ENCODE measurements at regions not wholly inside any gene's neighbourhood (a gene's known extent, or its start where the extent isn't known, plus 50 kb on each side); places are given as distances from the start of the nearest gene placed in this dataset.

DNA sequence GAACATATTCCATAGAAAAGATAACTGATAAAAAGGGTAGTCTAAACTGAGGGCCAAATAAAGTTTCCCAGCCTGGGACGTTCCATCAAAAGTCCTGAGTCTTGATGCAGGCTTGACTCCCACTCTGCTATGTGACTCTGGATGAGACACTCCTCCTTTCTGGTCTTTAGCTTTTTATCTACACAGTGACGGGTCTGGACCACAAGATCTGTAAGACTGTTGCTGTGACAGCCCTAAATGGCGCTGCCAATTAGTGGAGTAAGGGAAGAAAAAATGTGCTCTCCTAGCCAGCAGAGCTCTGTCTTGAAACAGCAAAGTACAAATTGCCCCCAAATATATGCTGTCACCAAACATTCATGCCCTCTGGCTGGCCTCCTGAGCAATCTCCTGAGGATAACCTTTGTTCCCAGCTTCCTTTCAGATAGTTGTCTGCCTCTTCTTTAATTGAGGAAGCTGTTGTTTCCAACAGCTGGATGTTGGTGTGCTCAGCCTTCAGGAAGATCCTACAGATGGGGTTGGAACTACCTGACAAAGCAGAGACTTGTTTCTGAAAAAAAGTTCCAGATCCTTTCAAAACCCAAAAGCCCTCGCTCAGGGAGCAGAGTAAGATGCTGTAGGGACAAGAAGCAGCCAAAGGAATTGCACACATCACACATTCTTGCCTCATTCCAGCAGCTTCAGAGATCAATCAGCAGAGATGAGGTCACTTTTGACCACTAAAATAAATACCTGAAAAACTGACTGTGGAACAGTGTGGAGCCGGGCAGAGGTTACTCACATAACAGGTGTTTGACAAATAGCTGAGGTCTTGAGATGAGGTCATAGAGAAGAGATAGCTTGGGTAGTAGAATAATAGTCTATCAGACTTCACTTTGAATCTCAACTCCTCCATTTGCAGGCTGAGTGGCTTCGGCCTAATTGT is 383.4 kb upstream of the FGF13 start:
- FAIRE-seq (no peak), ATAC-seq (no peak), DNase-seq (ENCODE audit: extremely low read depth in 1 of 4, low spot score in 3 of 4) (no peak)
- in situ Hi-C loops (cut with MboI): no loop called here
- H3K79me2 ChIP-seq (ENCODE audit: control insufficient read depth, insufficient read depth, low read length): no peaks in the 10 kb centered on the region
- H4K20me1 ChIP-seq (replicated peaks; ENCODE audit: control insufficient read depth, insufficient read depth, low read length): no peaks in the 10 kb centered on the region
- H3K9me1 ChIP-seq (ENCODE audit: control insufficient read depth, insufficient read depth, low read length): no peaks in the 10 kb centered on the region
- no peak overlapping the region for H3K9ac ChIP-seq (ENCODE audit: insufficient read depth in 1 of 2, low read depth in 2 of 2, low read length in 2 of 2)
- no peak overlapping the region for H2AFZ ChIP-seq (ENCODE audit: low read depth, low read length)
- BruUV-seq (replicated peaks): no TSS peak
- intact Hi-C loops (cut with micrococcal nuclease): no loop called here
- H3K4me1 ChIP-seq (replicated peaks in 1 of 2; ENCODE audit: control insufficient read depth in 2 of 2, insufficient read depth in 2 of 2, low read length in 2 of 2): no peaks in the 10 kb centered on the region
- WGBS (ENCODE audit: insufficient coverage, low coverage, missing lambda C conversion rate): 19% methylated on average over 6 of the region's 6 CpGs
- ChIA-PET CTCF (ENCODE audit: low intra/inter-chr PET ratio) (no interaction called here), POLR2A (interaction anchor here (0.5 to 1.1 kb wide), 2 partner anchors 19 to 824 kb away, joined by 4 read pairs; no protein-coding TSS in a partner anchor)
- H3K27me3 ChIP-seq (ENCODE audit: control insufficient read depth in 2 of 2, insufficient read depth in 2 of 2, low read length in 2 of 2): no peaks in the 10 kb centered on the region
- H3K9me3 ChIP-seq (replicated peaks; ENCODE audit: control insufficient read depth, insufficient read depth, low read depth, low read length): no peaks in the 10 kb centered on the region
- no peak overlapping the region for H3K27ac ChIP-seq (ENCODE audit: extremely low read depth, low read depth, low read length)
- H3K36me3 ChIP-seq (ENCODE audit: control insufficient read depth, insufficient read depth, low read length): no peaks in the 10 kb centered on the region
- no peak overlapping the region for H3K4me3 ChIP-seq
- no peak overlapping the region for H3K4me2 ChIP-seq (ENCODE audit: insufficient read depth, low read length)
- TF ChIP-seq ATF7 (IDR thresholded peaks at IDR 0.05): no peak
- TF ChIP-seq POLR2AphosphoS2 (IDR thresholded peaks at IDR 0.05; ENCODE audit: low read length): no peak
- TF ChIP-seq ZHX1 (conservative IDR thresholded peaks at IDR 0.05; ENCODE audit: low read length): no peak
- TF ChIP-seq CHAMP1 (IDR thresholded peaks at IDR 0.05): no peak
- no peak for TF ChIP-seq ZC3H4 (CRISPR knock-in tag; IDR thresholded peaks at IDR 0.05; ENCODE audit: borderline replicate concordance)
- TF ChIP-seq ZNF436 (CRISPR knock-in tag; IDR thresholded peaks at IDR 0.05): no peak
